CD14-positive monocyte (primary cell): ENCODE measurements at regions not wholly inside any gene's neighbourhood (a gene's known extent, or its start where the extent isn't known, plus 50 kb on each side); places are given as distances from the start of the nearest gene placed in this dataset.

ENCODE experiments used
- DNase-seq, 3 donors: peaks; one replicate each; pipeline ENCODE4 v3.0.0-alpha.2; 2011 to 2022
- H2AFZ ChIP-seq: 2 replicates; pipeline ENCODE4 v1.6.0; 2012; ENCODE audit warnings: mild to moderate bottlenecking, low read depth, low read length, inconsistent platforms; ENCODE audit not compliant: insufficient read depth, poor library complexity, severe bottlenecking
- H3K27ac ChIP-seq, 2 donors: 1 replicate in 1 of 2; 2 replicates in 1 of 2; pipeline ENCODE4 v1.5.1; 2012 to 2013; ENCODE audit warnings: low read length in 2 of 2, control low read depth in 1 of 2, inconsistent platforms in 1 of 2, low read depth in 1 of 2, mild to moderate bottlenecking in 1 of 2
- H3K27me3 ChIP-seq, 2 donors: one replicate each; pipeline versions ENCODE4 v1.6.0 to v1.6.1; 2011 to 2013; ENCODE audit warnings: low read length in 2 of 2; ENCODE audit not compliant: control insufficient read depth in 2 of 2, insufficient read depth in 2 of 2
- H3K36me3 ChIP-seq, 2 donors: replicated peaks in 1 of 2; 1 replicate in 1 of 2; 2 replicates in 1 of 2; pipeline versions ENCODE4 v1.5.1 to v1.6.1; 2012 to 2013; ENCODE audit warnings: low read length in 2 of 2, control low read depth in 1 of 2, inconsistent platforms in 1 of 2, mild to moderate bottlenecking in 1 of 2; ENCODE audit not compliant: insufficient read depth in 2 of 2, control insufficient read depth in 1 of 2
- H3K4me1 ChIP-seq, 2 donors: 1 replicate in 1 of 2; 2 replicates in 1 of 2; pipeline versions ENCODE4 v1.5.1 to v1.6.1; 2012 to 2013; ENCODE audit warnings: low read length in 2 of 2, control low read depth in 1 of 2, inconsistent platforms in 1 of 2, mild to moderate bottlenecking in 1 of 2, moderate library complexity in 1 of 2; ENCODE audit not compliant: insufficient read depth in 2 of 2, control insufficient read depth in 1 of 2
- H3K4me2 ChIP-seq: replicated peaks from 2 replicates; pipeline ENCODE3; 2012; ENCODE audit warnings: low read length, moderate library complexity, mild to moderate bottlenecking; ENCODE audit not compliant: poor library complexity, severe bottlenecking; ENCODE audit errors: extremely low read depth
- H3K4me3 ChIP-seq, 3 experiments: fragments of 200-600 bp in 1 of 3; sonication (generic) in 1 of 3; replicated peaks in 1 of 3; 1 replicate in 2 of 3; 2 replicates in 1 of 3; pipeline ENCODE4 v1.5.1; 2011 to 2013; ENCODE audit warnings: low read length in 3 of 3, mild to moderate bottlenecking in 3 of 3, control low read depth in 2 of 3, low read depth in 2 of 3, inconsistent platforms in 1 of 3, moderate library complexity in 1 of 3
- H3K79me2 ChIP-seq: 2 replicates; pipeline ENCODE4 v1.6.0; 2012; ENCODE audit warnings: mild to moderate bottlenecking, control low read depth, inconsistent platforms, low read length, moderate library complexity; ENCODE audit not compliant: insufficient read depth
- H3K9ac ChIP-seq: 2 replicates; pipeline ENCODE4 v1.6.0; 2017; ENCODE audit warnings: low read length, mild to moderate bottlenecking; ENCODE audit not compliant: insufficient read depth, poor library complexity, severe bottlenecking
- H3K9me3 ChIP-seq, 2 donors: replicated peaks in 1 of 2; 1 replicate in 1 of 2; 2 replicates in 1 of 2; pipeline versions ENCODE4 v1.5.1 to v1.6.1; 2012 to 2013; ENCODE audit warnings: low read length in 2 of 2, control low read depth in 1 of 2; ENCODE audit not compliant: control insufficient read depth in 1 of 2, insufficient read depth in 1 of 2
- H4K20me1 ChIP-seq: 2 replicates; pipeline ENCODE4 v1.6.0; 2012; ENCODE audit warnings: mild to moderate bottlenecking, low read length, control low read depth, moderate library complexity; ENCODE audit not compliant: insufficient read depth
- H3K27ac Mint-ChIP-seq, 7 donors: one replicate each; pipeline ENCODE4 v1.8.0; 2020; ENCODE audit warnings: mild to moderate bottlenecking in 7 of 7, mixed read lengths in 7 of 7, moderate library complexity in 6 of 7, inconsistent platforms in 2 of 7
- H3K27me3 Mint-ChIP-seq, 3 donors: one replicate each; pipeline ENCODE4 v1.8.0; 2021 to 2022; ENCODE audit warnings: low read depth in 3 of 3, mild to moderate bottlenecking in 3 of 3, mixed read lengths in 3 of 3, moderate library complexity in 3 of 3, inconsistent platforms in 1 of 3
- H3K36me3 Mint-ChIP-seq, 2 donors: one replicate each; pipeline ENCODE4 v1.8.0; 2020; ENCODE audit warnings: mixed read lengths in 2 of 2, inconsistent platforms in 1 of 2, mild to moderate bottlenecking in 1 of 2
- H3K4me1 Mint-ChIP-seq: one replicate; pipeline ENCODE4 v1.8.0; 2020; ENCODE audit warnings: mild to moderate bottlenecking, mixed read lengths
- H3K4me3 Mint-ChIP-seq, 2 donors: one replicate each; pipeline ENCODE4 v1.8.0; 2020; ENCODE audit warnings: mild to moderate bottlenecking in 2 of 2, mixed read lengths in 2 of 2, moderate library complexity in 1 of 2
- H3K9me3 Mint-ChIP-seq, 7 donors: one replicate each; pipeline ENCODE4 v1.8.0; 2020 to 2022; ENCODE audit warnings: mixed read lengths in 7 of 7, mild to moderate bottlenecking in 6 of 7, moderate library complexity in 6 of 7, inconsistent platforms in 2 of 7
- WGBS: methylation state at CpG from one replicate; pipeline ENCODE4 v1.1.5; 2013; ENCODE audit warnings: missing lambda C conversion rate; ENCODE audit not compliant: insufficient coverage; 5-methylcytosine and 5-hydroxymethylcytosine counted together
- intact Hi-C, 2 donors: fragments of 100-400 bp; cut with micrococcal nuclease; formaldehyde crosslinking; loops; one replicate each; pipeline versions ENCODE4 v1.15.0 to v1.15.1; 2023
- TF ChIP-seq, protein P1 (sequence below): fragments of 200-600 bp; IDR thresholded peaks from one replicate; pipeline ENCODE4 v1.8.0; 2022; ENCODE audit warnings: antibody characterized with exemption, mild to moderate bottlenecking

DNA sequence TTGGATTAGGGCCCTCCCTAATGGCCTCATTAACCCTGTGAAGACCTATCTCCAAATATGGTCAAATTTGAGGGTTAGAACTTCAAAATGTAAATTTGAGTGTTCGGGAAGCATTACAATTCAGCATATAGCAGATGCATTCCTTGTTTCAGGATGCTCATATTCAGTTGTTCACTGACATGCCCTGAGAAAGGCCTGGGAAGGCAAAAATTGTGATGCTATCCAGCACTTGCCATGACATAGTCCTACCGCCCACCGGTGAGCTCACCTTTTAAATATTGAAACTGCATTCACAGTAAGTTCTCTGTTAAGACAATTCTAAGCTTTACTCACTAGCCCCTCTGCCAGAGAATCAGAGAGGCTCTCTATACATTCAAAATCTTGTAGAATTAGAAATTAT is 300.3 kb upstream of the CCDC54 start:
- Histone ChIP-seq H3K4me2 (no peak overlapping the region), H3K27me3 (no peaks in the 10 kb centered on the region), H2AFZ (no peak overlapping the region), H3K9ac (no peak overlapping the region), H3K4me1 (no peaks in the 10 kb centered on the region), H3K36me3 (no peaks in the 10 kb centered on the region), H3K9me3 (no peaks in the 10 kb centered on the region), H3K27ac (no peak overlapping the region), H3K79me2 (no peaks in the 10 kb centered on the region), H3K4me3 (no peak overlapping the region), H4K20me1 (no peaks in the 10 kb centered on the region)
- Mint-ChIP-seq H3K27ac (no peak overlapping the region), H3K36me3 (no peaks in the 10 kb centered on the region), H3K9me3 (peaks cover 0 to 2% (median 0%) of the 10 kb centered on the region in 7 donors), H3K27me3 (no peaks in the 10 kb centered on the region), H3K4me1 (peaks cover 2% of the 10 kb centered on the region), H3K4me3 (no peak overlapping the region)
- intact Hi-C loops = no loop called here
- TF ChIP-seq, protein P1, sequence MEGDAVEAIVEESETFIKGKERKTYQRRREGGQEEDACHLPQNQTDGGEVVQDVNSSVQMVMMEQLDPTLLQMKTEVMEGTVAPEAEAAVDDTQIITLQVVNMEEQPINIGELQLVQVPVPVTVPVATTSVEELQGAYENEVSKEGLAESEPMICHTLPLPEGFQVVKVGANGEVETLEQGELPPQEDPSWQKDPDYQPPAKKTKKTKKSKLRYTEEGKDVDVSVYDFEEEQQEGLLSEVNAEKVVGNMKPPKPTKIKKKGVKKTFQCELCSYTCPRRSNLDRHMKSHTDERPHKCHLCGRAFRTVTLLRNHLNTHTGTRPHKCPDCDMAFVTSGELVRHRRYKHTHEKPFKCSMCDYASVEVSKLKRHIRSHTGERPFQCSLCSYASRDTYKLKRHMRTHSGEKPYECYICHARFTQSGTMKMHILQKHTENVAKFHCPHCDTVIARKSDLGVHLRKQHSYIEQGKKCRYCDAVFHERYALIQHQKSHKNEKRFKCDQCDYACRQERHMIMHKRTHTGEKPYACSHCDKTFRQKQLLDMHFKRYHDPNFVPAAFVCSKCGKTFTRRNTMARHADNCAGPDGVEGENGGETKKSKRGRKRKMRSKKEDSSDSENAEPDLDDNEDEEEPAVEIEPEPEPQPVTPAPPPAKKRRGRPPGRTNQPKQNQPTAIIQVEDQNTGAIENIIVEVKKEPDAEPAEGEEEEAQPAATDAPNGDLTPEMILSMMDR = no peak
- WGBS = 100% methylated on average over 3 of the region's 3 CpGs
- DNase-seq = no peak

DNA sequence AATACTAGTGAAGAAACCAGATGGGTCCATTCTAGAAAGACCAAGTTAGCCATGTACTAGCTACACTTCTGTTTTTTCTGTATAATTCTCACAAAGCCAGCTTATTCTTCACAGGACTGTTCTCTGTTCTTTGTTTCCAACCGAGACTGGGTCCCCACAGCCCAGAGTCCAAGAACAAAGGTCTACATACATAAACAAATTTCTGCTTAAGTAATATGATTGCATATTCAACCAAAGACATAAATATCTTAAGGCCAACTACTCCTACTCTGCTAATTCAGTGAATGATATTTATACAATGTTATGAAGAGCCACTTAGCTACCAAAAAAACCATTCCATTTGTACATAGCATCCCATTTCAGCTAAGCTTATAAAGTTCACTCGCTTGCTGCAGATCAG is 299.8 kb upstream of the CCDC54 start:
- TF ChIP-seq, protein P1 = no peak
- intact Hi-C loops = no loop called here
- Mint-ChIP-seq H3K4me1 (peaks cover 2% of the 10 kb centered on the region), H3K27ac (no peak overlapping the region), H3K36me3 (no peaks in the 10 kb centered on the region), H3K9me3 (peaks cover 0 to 2% (median 0%) of the 10 kb centered on the region in 7 donors), H3K27me3 (no peaks in the 10 kb centered on the region), H3K4me3 (no peak overlapping the region)
- no peaks in the 10 kb centered on the region for H3K9me3 ChIP-seq
- H3K27me3 ChIP-seq = no peaks in the 10 kb centered on the region
- no peak overlapping the region for H3K9ac ChIP-seq
- H3K27ac ChIP-seq = no peak overlapping the region
- H4K20me1 ChIP-seq = no peaks in the 10 kb centered on the region
- no peaks in the 10 kb centered on the region for H3K36me3 ChIP-seq
- no peak for DNase-seq
- no peak overlapping the region for H3K4me3 ChIP-seq
- H3K4me1 ChIP-seq = no peaks in the 10 kb centered on the region
- H3K4me2 ChIP-seq = no peak overlapping the region
- 80% methylated on average over 1 of the region's 2 CpGs for WGBS
- H3K79me2 ChIP-seq = no peaks in the 10 kb centered on the region
- H2AFZ ChIP-seq = no peak overlapping the region
